Activated naive CD8-positive, alpha-beta T cell treated with anti-CD3 and anti-CD28 coated beads, Interleukin-2, amount 50 U/mL, for 24 hours (primary cell): ENCODE measurements at regions not wholly inside any gene's neighbourhood (a gene's known extent, or its start where the extent isn't known, plus 50 kb on each side); places are given as distances from the start of the nearest gene placed in this dataset.

Source experiments
- ATAC-seq: fragments of 150-1000 bp; cut with Tn5 transposase; one replicate; pipeline ENCODE4 v1.10.0; 2021
- DNase-seq: peaks from one replicate; pipeline ENCODE4 v3.0.0; 2021
- H3K27ac Mint-ChIP-seq: one replicate; pipeline ENCODE4 v1.8.0; 2021; ENCODE audit warnings: mild to moderate bottlenecking, mixed read lengths
- H3K27me3 Mint-ChIP-seq: one replicate; pipeline ENCODE4 v1.8.0; 2021; ENCODE audit warnings: mixed read lengths
- H3K36me3 Mint-ChIP-seq: one replicate; pipeline ENCODE4 v1.8.0; 2021; ENCODE audit warnings: low read depth, mixed read lengths
- H3K4me1 Mint-ChIP-seq: one replicate; pipeline ENCODE4 v1.8.0; 2021; ENCODE audit warnings: mixed read lengths
- H3K4me3 Mint-ChIP-seq: one replicate; pipeline ENCODE4 v1.8.0; 2021; ENCODE audit warnings: mild to moderate bottlenecking, moderate library complexity, mixed read lengths
- H3K9me3 Mint-ChIP-seq: one replicate; pipeline ENCODE4 v1.8.0; 2021; ENCODE audit warnings: mixed read lengths

DNA sequence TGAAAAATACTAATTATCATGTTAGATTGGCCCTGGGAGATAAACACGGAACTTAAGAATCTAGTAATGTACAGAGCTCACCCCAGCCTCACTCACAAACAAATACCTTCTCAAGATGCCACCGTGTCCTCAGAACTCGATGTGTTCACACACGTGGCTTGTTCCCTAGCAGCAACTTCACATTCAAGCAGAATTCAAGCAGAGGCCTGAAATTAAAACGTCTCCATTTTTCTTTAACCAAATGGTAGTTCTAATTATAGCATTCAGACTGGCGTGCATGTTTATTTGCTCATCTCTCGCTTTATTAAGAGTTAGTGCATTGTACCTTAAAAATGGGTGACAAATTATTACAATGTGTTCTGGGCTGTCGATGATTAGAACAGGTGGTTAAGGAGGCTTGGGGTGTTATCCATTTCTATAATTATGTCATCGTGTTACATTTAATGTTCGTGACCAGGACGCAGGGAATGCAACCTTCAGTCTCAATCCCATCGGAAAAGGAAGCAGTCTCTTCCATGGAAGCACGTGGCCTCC lies 57.3 kb upstream of the SLC66A3 start:
- no peak overlapping the region for H3K4me3 Mint-ChIP-seq
- DNase-seq (no peak), ATAC-seq (no peak)
- H3K4me1 Mint-ChIP-seq, result no peaks in the 10 kb centered on the region
- H3K36me3 Mint-ChIP-seq, result no peaks in the 10 kb centered on the region
- H3K9me3 Mint-ChIP-seq, result no peaks in the 10 kb centered on the region
- H3K27ac Mint-ChIP-seq, result no peak overlapping the region
- no peaks in the 10 kb centered on the region for H3K27me3 Mint-ChIP-seq

DNA sequence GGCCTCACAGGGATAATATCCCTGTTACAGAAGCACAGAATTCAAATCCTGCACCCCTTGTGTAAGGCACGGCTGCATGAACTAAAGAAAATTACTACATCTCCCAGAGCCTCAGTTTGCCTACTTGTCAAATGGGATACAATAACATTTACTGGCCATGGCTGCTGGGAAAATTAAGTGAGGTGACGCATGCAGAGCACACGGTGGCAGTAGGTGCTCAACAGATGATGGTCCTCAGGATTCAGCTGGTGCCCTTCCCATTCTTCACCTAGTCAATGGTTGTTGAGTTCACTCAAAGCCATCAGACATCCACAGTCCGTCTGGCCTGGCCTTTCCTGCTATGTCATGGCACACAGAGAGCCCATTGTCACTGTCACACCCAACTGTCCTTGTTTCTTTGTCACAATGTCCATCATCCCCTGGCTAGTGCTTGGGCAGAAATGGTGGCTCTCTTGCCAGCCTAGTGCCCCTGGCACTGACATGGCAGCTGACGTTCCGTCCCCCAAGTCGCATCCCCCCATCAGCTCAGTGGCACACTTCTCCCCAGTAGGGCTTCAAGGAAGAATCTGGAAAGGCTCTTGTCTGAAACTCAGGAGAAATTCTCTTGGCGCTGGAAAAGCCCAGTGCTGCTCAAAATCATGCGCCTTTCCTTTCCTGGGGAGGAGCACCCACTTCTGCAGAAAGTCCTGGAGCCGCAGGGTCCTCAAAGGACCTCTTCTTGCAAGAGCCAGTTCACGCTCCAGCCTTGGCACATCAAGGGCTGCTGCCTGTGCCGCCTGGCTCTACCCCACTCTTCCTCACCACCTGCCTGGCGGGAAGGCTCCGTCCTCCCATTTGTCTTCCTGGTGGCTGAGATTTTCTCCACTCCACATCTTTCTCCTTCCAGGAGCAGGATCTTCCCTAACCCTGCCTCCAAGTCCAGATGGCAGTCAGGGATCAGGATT lies 55.9 kb upstream of the SLC66A3 start:
- H3K27me3 Mint-ChIP-seq, result no peaks in the 10 kb centered on the region

DNA sequence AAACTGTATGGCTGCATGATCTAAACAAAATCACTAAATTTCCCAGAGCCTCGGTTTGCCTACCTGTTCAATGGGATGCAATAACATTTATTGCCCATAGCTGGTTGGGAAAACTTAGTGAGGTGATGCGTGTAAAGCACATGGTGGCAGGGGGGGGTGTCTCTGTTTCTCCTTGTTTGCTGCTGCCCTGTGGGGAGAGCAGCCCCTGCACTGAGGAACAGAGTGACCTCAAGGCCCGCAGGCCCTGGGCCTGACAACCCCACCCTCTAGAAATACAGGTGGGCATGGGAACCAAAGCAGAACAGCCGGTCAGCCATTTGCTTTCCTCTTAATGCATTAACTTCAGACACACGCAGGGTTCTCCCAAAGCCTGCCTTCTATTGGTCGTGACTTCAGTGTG lies 55.1 kb upstream of the SLC66A3 start:
- Mint-ChIP-seq H3K27me3 (no peaks in the 10 kb centered on the region), H3K4me3 (no peak overlapping the region), H3K36me3 (no peaks in the 10 kb centered on the region), H3K27ac (no peak overlapping the region), H3K9me3 (no peaks in the 10 kb centered on the region), H3K4me1 (peaks cover 2% of the 10 kb centered on the region)
- no peak for DNase-seq
- no peak for ATAC-seq

More for the DNA sequence above, 55.9 kb upstream of the SLC66A3 start:
- DNase-seq (no peak), ATAC-seq (no peak)
- Mint-ChIP-seq H3K9me3 (no peaks in the 10 kb centered on the region), H3K27ac (no peak overlapping the region), H3K36me3 (no peaks in the 10 kb centered on the region), H3K4me1 (peaks cover 2% of the 10 kb centered on the region), H3K4me3 (no peak overlapping the region)

DNA sequence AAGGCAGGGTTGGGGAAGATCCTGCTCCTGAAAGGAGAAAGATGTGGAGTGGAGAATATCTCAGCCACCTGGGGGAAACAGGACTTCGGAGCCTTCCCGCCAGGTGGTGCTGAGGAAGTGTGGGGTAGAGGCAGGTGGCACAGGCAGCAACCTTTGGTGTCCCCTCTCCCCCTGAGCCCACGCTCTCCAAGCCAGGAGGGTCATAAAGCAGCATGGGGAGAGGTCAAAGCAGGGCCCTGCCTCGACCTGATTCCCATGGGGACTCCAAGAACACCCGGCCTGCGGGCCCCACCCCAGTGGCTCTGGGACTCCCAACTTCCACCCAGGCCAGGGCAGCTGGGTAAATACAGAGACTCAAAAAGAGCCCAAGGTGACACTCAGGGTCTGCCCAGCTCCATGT lies 54.3 kb upstream of the SLC66A3 start:
- Mint-ChIP-seq H3K4me1 (peaks cover 2% of the 10 kb centered on the region), H3K27ac (no peak overlapping the region), H3K9me3 (no peaks in the 10 kb centered on the region), H3K4me3 (no peak overlapping the region), H3K27me3 (no peaks in the 10 kb centered on the region), H3K36me3 (no peaks in the 10 kb centered on the region)
- DNase-seq (no peak), ATAC-seq (no peak)

DNA sequence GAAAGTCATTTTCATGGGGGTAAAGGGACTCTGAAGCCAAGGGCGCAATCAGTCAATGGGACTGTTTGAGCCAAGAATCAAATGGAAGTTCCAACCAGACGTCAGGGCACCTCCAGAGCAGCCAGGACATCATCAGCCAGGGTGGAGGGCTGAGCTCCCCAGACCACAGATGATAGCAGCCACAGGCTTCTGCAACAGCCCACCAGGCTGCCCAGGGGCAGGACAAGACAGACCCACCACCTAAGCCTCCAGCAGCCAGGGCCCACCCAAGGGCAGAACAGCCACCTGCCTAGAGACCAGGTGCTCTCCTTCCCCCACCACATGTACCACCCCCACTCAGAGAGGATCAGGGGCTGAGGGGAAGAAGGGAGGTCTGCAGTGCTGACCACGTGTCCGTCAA lies 53.8 kb upstream of the SLC66A3 start:
- H3K4me3 Mint-ChIP-seq, result no peak overlapping the region
- H3K4me1 Mint-ChIP-seq, result peaks cover 2% of the 10 kb centered on the region
- H3K36me3 Mint-ChIP-seq, result no peaks in the 10 kb centered on the region
- ATAC-seq (no peak), DNase-seq (no peak)
- no peaks in the 10 kb centered on the region for H3K9me3 Mint-ChIP-seq
- H3K27ac Mint-ChIP-seq, result no peak overlapping the region
- no peaks in the 10 kb centered on the region for H3K27me3 Mint-ChIP-seq

DNA sequence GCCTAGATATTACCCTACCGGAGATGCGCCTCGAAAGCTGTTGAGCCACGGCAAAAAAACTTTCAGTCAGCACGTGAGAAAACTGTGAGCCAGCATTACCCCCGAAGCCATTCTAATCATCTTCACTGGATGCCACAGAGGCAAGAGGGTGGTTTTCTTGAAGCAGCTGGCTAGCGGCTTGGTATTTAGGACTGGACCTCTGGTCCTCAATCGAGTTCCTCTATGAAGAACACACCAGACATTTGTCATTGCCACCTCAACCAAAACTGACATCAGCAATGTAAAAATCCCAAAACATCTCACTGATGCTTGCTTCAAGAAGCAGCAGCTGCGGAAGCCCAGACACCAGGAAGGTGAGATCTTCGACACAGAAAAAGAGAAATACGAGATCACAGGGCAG lies 52.8 kb upstream of the SLC66A3 start:
- no peak overlapping the region for H3K4me3 Mint-ChIP-seq
- H3K27ac Mint-ChIP-seq, result no peak overlapping the region
- H3K4me1 Mint-ChIP-seq, result peaks cover 2% of the 10 kb centered on the region
- DNase-seq (no peak), ATAC-seq (no peak)
- H3K36me3 Mint-ChIP-seq, result no peaks in the 10 kb centered on the region
- H3K9me3 Mint-ChIP-seq, result no peaks in the 10 kb centered on the region
- no peaks in the 10 kb centered on the region for H3K27me3 Mint-ChIP-seq

DNA sequence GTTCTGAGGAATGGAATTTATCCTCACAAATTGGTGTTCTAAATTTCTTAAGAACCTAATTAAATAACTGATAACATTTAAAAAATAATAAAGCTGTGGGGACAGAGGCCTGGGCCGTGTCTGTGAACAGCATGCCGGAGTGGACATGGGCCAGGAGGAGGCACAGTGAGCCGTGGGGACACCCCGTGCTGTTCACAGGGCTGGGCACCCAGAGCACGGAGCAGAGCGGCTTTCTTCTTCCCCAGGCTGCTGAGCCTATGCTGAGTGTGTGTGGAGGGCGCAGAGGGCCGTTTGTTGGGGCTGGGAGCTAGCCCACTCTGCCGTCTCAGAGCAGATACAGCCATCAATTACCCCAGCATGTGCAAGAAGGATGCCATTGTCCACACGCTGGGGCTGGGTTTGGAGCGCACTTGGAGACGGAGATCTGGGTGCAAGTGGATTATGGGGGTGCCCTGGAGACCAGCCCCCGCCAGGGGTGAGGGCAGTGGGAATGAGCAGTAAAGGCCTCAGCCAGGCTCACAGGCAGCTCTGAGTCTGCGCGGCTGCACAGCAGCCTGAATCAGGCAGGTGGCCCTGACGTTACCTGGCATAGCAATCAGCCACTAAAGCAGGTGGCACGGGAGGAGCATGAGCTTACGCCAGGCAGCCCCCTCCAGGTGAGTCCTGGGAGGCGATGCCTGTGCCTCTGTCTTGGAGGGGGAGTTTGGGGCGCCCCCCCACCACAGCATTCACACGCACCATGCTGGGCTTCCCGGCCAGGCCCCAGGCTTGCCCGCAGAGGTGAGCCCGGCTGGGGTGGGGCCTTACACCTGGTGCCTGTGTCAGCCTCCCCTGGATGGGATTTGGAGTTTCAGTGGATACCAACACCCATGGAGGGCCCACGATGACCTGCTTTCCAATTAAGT lies 52.1 kb upstream of the SLC66A3 start:
- H3K4me1 Mint-ChIP-seq, result peaks cover 2% of the 10 kb centered on the region
- H3K36me3 Mint-ChIP-seq, result no peaks in the 10 kb centered on the region
- ATAC-seq, result no peak
- no peak for DNase-seq
- H3K4me3 Mint-ChIP-seq, result no peak overlapping the region
- H3K27ac Mint-ChIP-seq, result no peak overlapping the region
- H3K9me3 Mint-ChIP-seq, result no peaks in the 10 kb centered on the region
- no peaks in the 10 kb centered on the region for H3K27me3 Mint-ChIP-seq

DNA sequence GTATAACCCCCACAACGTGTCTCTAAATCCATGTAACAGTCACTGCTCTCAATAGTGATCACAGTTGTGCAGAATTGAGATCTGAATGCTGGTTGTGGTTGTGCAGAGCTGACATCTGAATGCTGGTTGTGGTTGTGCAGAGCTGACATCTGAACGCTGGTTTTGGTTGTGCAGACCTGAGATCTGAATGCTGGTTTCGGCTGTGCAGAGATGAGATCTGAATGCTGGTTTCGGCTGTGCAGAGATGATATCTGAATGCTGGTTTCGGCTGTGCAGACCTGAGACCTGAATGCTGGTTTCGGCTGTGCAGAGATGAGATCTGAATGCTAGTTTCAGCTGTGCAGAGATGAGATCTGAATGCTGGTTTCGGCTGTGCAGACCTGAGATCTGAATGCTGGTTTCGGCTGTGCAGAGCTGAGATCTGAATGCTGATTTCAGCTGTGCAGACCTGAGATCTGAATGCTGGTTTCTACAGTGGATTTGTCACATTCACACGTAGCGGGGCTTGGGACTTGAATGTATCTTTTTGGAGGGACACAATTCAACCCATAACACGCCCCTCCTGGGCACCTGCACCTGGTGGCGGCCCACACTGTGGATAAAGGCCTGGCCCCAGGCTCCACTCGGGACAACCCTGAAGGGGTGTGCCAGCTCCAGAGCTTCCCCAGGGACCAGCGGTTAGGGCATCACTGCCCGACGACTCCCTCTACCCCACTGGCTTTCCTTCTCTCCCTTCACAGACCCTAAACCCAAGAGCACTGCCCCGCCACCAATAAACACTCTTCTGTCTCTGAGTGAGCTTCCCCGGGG lies 51.1 kb upstream of the SLC66A3 start:
- no peak overlapping the region for H3K4me3 Mint-ChIP-seq
- no peaks in the 10 kb centered on the region for H3K9me3 Mint-ChIP-seq
- ATAC-seq (no peak), DNase-seq (no peak)
- no peaks in the 10 kb centered on the region for H3K36me3 Mint-ChIP-seq
- H3K4me1 Mint-ChIP-seq, result peaks cover 2% of the 10 kb centered on the region
- H3K27me3 Mint-ChIP-seq, result no peaks in the 10 kb centered on the region
- no peak overlapping the region for H3K27ac Mint-ChIP-seq

DNA sequence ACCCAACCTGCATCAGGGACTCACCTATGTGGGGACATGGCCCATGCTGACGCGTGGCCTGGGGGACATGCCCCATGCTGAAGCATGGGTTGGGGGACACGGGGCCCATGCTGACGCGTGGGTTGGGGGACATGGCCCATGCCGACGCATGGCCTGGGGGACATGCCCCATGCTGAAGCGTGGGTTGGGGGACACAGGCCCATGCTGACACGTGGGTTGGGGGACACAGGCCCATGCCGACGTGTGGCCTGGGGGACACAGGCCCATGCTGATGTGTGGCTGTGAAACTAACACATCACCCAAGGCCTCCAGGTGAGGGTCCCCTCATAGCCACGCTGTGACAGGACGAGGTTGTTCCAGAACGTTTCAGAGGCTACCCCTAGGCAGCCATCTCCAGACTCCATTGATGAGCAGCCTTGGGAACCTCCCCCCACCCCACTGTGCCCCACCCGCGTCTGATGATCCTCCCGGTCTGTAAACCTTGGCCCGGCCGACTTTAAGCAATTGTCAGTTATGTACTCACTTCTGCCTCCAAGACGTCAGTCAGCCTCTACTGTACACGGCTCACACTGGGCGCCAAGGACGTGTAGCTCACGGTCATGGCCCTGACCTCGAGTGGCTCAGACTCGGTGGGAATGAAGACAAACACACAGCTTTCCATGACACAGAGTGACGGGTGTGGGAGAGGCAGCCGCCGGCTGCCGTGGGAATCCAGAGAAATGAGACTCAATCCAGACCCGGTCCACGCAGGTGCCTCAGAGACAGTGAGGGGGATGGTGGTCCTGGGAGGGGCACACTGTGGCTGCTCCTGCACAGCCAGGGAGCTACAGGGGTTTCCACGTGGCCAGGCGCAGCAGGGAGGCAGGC lies 50.2 kb upstream of the SLC66A3 start:
- Mint-ChIP-seq H3K4me3 (no peak overlapping the region), H3K27me3 (no peaks in the 10 kb centered on the region), H3K4me1 (peaks cover 2% of the 10 kb centered on the region), H3K27ac (no peak overlapping the region), H3K9me3 (no peaks in the 10 kb centered on the region), H3K36me3 (no peaks in the 10 kb centered on the region)
- DNase-seq, result no peak
- ATAC-seq, result no peak
